ENCODE measurements at regions not wholly inside any gene's neighbourhood (a gene's known extent, or its start where the extent isn't known, plus 50 kb on each side); places are given as distances from the start of the nearest gene placed in this dataset.
A peak's percentile ranks its signal among the peaks of the same experiment; 100 is the strongest.

DNA sequence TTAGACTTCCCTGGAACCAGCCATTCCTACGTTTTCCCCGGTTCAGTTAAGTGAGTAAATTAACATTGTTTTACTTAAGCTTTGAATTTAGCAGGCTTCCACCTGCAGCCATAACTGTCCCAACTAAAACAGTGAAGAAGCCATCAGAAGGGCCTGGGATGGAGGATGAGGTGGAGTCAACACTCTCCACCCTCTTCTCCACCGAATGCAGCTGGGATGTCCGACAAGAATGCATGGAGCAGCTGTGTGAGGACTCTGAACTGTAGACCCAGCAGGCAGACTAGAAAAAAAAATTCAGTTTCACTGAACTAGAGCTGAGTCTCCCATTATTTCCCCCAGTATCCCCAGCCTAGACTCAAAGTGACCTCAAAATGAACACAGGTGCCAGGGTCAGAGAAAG lies 114.8 kb downstream of the C16orf95 start:
- Histone ChIP-seq H3K4me3 (no peak overlapping the region), H3K9me3 (no peaks in the 10 kb centered on the region), H3K4me1 (ENCODE audit: insufficient read depth) (no peaks in the 10 kb centered on the region), H3K27me3 (no peaks in the 10 kb centered on the region), H3K27ac (no peak overlapping the region), H3K36me3 (no peaks in the 10 kb centered on the region)
- intact Hi-C loops (cut with DNase I): no loop called here
- no peak for TF ChIP-seq EP300 (IDR thresholded peaks at IDR 0.05)
- TF ChIP-seq POLR2A (IDR thresholded peaks at IDR 0.05): no peak
- TF ChIP-seq, protein P1, sequence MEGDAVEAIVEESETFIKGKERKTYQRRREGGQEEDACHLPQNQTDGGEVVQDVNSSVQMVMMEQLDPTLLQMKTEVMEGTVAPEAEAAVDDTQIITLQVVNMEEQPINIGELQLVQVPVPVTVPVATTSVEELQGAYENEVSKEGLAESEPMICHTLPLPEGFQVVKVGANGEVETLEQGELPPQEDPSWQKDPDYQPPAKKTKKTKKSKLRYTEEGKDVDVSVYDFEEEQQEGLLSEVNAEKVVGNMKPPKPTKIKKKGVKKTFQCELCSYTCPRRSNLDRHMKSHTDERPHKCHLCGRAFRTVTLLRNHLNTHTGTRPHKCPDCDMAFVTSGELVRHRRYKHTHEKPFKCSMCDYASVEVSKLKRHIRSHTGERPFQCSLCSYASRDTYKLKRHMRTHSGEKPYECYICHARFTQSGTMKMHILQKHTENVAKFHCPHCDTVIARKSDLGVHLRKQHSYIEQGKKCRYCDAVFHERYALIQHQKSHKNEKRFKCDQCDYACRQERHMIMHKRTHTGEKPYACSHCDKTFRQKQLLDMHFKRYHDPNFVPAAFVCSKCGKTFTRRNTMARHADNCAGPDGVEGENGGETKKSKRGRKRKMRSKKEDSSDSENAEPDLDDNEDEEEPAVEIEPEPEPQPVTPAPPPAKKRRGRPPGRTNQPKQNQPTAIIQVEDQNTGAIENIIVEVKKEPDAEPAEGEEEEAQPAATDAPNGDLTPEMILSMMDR (IDR thresholded peaks at IDR 0.05): no peak
- WGBS, 3 donors: 43 to 54% (median 50%) methylated on average over 4 of the region's 4 CpGs
- DNase-seq: no peak

DNA sequence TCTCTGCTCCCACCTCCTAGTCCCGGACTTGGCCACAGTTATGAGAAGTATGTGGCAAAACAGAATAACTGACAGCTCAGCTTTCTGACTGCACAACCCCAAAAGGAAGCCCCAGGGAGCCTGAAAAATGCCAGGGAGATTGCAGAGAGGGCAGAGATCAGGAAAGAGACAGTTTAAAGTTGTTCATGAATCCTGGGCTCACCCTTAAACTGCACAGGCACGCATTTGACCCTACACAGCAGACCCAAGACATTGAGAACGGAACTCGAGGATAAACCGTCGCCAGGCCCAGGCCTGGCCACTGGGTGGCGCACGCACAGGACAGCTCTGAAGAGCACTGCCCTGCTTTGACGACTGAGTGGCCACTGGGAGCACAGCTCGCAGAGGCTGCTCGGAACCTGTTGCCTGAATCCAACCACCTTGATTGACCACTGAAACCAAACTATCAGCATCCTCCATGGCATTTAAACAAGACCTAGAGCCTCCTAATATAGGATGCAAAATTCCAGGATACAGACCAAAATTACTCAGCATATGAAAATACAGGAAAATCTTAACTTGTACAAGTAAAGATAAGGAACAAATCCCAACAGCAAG lies 114.0 kb downstream of the C16orf95 start:
- H3K36me3 ChIP-seq: no peaks in the 10 kb centered on the region
- no peaks in the 10 kb centered on the region for H3K27me3 ChIP-seq
- H3K4me3 ChIP-seq: no peak overlapping the region
- intact Hi-C loops (cut with DNase I): no loop called here
- 11 to 18% (median 14%) methylated on average over 11 of the region's 11 CpGs for WGBS, 3 donors
- H3K9me3 ChIP-seq: no peaks in the 10 kb centered on the region
- DNase-seq: peak in 1 of 5 donors; percentile 49
- TF ChIP-seq, protein P1 (IDR thresholded peaks at IDR 0.05): peak in 1 of 3 donors; percentile 12
- TF ChIP-seq EP300 (IDR thresholded peaks at IDR 0.05) (no peak), POLR2A (IDR thresholded peaks at IDR 0.05) (no peak)
- no peak overlapping the region for H3K27ac ChIP-seq
- peaks cover 1% of the 10 kb centered on the region for H3K4me1 ChIP-seq (ENCODE audit: insufficient read depth)

DNA sequence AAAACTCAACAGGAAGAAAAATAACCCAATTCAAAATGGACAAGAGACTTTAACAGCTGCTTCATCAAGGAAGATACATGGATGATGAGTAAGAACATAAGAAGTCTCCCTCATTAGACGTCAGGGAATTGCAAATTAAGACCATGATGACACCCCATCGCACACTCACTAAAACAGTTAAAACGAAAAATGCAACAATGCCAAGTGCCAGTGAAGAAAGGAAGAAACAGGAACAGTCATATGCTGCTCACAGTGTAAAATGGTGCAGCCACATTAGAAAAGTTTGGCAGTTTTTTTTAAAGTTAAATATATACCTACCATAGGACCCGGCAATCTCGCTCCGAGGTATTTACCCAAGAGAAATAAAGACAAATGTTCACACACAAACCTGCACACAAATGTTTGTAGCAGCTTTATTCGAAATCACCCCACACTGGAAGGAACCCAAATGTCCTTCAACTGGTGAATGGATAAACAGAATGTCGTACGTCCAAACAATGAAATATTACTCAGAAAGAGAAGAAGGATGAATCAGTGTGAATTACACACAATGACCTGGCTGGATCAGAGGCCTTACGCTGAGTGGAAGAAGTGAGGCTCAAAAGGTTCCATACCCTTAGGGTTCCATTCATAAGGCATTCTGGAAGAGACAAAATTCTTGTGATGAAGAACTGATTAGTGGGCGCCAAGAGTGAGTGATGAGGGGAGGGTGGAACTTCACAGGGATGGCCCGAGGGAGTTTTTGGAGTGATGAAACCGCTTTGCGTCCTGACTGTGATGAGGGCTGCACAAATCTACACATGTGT lies 110.3 kb downstream of the C16orf95 start:
- H3K36me3 ChIP-seq: no peaks in the 10 kb centered on the region
- H3K4me3 ChIP-seq: no peak overlapping the region
- H3K27ac ChIP-seq: no peak overlapping the region
- 76 to 80% (median 76%) methylated on average over 14 of the region's 14 CpGs for WGBS, 3 donors
- no peaks in the 10 kb centered on the region for H3K9me3 ChIP-seq
- intact Hi-C loops (cut with DNase I): no loop called here
- H3K27me3 ChIP-seq: no peaks in the 10 kb centered on the region
- TF ChIP-seq EP300 (IDR thresholded peaks at IDR 0.05) (no peak), POLR2A (IDR thresholded peaks at IDR 0.05) (no peak)
- TF ChIP-seq, protein P1 (IDR thresholded peaks at IDR 0.05): no peak
- peaks cover 1% of the 10 kb centered on the region for H3K4me1 ChIP-seq (ENCODE audit: insufficient read depth)
- no peak for DNase-seq

DNA sequence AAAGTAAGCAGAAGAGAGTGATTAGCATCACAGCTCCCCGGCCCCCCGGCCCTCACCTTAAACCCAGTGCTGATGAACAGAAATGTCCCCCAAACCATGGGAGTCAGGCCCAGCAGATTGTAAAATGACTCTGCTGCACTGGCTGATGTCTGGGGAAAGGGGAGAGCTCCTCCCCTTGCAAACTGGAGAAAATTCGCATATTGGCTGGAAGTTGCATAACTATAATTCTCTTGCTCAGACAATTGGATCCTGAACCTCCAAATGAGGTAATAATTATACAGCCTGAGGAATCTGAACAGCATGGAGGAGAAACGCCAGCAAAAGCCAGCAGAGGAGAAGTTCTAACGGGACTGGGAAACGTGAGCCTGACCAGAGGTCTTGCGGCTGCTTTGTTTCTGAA lies 109.7 kb downstream of the C16orf95 start:
- H3K27ac ChIP-seq: no peak overlapping the region
- H3K9me3 ChIP-seq: no peaks in the 10 kb centered on the region
- no peak for TF ChIP-seq POLR2A (IDR thresholded peaks at IDR 0.05)
- TF ChIP-seq, protein P1 (IDR thresholded peaks at IDR 0.05): no peak
- no peak for TF ChIP-seq EP300 (IDR thresholded peaks at IDR 0.05)
- WGBS, 3 donors: 26 to 32% (median 30%) methylated on average over 7 of the region's 7 CpGs
- H3K4me1 ChIP-seq (ENCODE audit: insufficient read depth): peaks cover 1% of the 10 kb centered on the region
- no peaks in the 10 kb centered on the region for H3K27me3 ChIP-seq
- DNase-seq: no peak
- H3K4me3 ChIP-seq: no peak overlapping the region
- no peaks in the 10 kb centered on the region for H3K36me3 ChIP-seq
- intact Hi-C loops (cut with DNase I): no loop called here

Data from ovary (tissue), 7 donors.